ENCODE measurements at regions not wholly inside any gene's neighbourhood (a gene's known extent, or its start where the extent isn't known, plus 50 kb on each side); places are given as distances from the start of the nearest gene placed in this dataset.

DNA sequence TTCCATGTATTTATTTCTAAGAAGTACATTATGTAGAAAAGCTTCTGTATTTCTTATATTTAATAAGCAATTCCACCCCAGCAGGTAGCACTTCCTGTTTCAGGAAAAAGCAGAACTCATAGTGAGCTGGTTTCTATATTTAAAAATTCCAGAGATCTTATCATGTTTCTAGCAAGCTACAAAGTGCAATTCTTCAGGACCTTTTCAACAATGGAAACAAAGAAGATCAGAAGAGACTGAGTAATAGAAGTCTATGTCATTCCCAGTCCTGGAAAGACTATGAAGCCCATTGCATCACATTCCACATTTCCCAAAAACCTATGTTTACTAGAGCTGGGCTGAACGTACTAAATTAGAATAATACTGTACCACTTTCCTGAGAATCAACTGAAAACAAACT is 302.6 kb upstream of the NRSN1 start:
- intact Hi-C loops (cut with micrococcal nuclease; ENCODE audit: unreplicated experiment) = no loop called here
- no peaks in the 10 kb centered on the region for H3K36me3 ChIP-seq (ENCODE audit: low read depth)
- no peak overlapping the region for H3K4me2 ChIP-seq
- no peaks in the 10 kb centered on the region for H3F3A ChIP-seq (ENCODE audit: insufficient read depth, low read depth)
- ChIA-PET POLR2A (ENCODE audit: unreplicated experiment) (interaction anchor here (0.7 kb wide), 1 partner anchor 13 kb away, joined by 3 read pairs; no protein-coding TSS in a partner anchor), CTCF (no interaction called here)
- H3K9me3 ChIP-seq (ENCODE audit: insufficient read depth, low read depth) = no peaks in the 10 kb centered on the region
- no peak overlapping the region for H3K4me3 ChIP-seq
- no peaks in the 10 kb centered on the region for H4K20me1 ChIP-seq (ENCODE audit: insufficient read depth)
- no peak overlapping the region for H3K27ac ChIP-seq
- no peaks in the 10 kb centered on the region for H3K79me2 ChIP-seq (ENCODE audit: low read depth)
- H3K4me1 ChIP-seq (replicated peaks; ENCODE audit: insufficient read depth) = no peaks in the 10 kb centered on the region
- BruUV-seq (replicated peaks) = no TSS peak
- no peaks in the 10 kb centered on the region for H3K9me2 ChIP-seq (ENCODE audit: insufficient read depth)
- no peaks in the 10 kb centered on the region for H3K27me3 ChIP-seq (ENCODE audit: insufficient read depth, low read depth)
- no peak for TF ChIP-seq EZH2 (IDR thresholded peaks at IDR 0.05; ENCODE audit: low read depth)
- TF ChIP-seq, protein P1, sequence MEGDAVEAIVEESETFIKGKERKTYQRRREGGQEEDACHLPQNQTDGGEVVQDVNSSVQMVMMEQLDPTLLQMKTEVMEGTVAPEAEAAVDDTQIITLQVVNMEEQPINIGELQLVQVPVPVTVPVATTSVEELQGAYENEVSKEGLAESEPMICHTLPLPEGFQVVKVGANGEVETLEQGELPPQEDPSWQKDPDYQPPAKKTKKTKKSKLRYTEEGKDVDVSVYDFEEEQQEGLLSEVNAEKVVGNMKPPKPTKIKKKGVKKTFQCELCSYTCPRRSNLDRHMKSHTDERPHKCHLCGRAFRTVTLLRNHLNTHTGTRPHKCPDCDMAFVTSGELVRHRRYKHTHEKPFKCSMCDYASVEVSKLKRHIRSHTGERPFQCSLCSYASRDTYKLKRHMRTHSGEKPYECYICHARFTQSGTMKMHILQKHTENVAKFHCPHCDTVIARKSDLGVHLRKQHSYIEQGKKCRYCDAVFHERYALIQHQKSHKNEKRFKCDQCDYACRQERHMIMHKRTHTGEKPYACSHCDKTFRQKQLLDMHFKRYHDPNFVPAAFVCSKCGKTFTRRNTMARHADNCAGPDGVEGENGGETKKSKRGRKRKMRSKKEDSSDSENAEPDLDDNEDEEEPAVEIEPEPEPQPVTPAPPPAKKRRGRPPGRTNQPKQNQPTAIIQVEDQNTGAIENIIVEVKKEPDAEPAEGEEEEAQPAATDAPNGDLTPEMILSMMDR (conservative IDR thresholded peaks at IDR 0.05) = no peak
- no peak overlapping the region for H2AFZ ChIP-seq
- no peak for DNase-seq

DNA sequence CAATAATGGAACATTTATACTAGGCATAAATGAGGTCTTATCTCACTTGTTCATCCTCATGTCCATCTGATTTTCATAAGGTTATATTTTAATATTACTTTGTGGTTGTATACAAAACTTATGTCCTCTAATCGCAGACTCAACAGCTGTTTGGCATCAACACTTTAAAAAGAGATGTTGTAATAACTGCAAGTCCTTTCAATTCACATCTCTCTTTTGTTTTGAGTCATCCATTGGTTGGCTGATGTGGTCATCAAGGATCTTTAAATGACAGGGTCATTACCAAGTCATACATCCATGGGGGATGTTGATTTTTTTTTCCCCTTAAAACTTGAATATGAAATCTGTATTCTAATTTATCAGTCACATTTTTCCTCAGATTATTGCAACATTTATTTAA is 299.4 kb upstream of the NRSN1 start:
- BruUV-seq (replicated peaks) = no TSS peak
- Histone ChIP-seq H3K4me1 (replicated peaks; ENCODE audit: insufficient read depth) (no peaks in the 10 kb centered on the region), H3K27me3 (ENCODE audit: insufficient read depth, low read depth) (no peaks in the 10 kb centered on the region), H3F3A (ENCODE audit: insufficient read depth, low read depth) (no peaks in the 10 kb centered on the region), H2AFZ (no peak overlapping the region), H3K4me2 (no peak overlapping the region), H3K27ac (no peak overlapping the region), H3K79me2 (ENCODE audit: low read depth) (no peaks in the 10 kb centered on the region), H4K20me1 (ENCODE audit: insufficient read depth) (no peaks in the 10 kb centered on the region), H3K4me3 (no peak overlapping the region), H3K9me2 (ENCODE audit: insufficient read depth) (no peaks in the 10 kb centered on the region), H3K36me3 (ENCODE audit: low read depth) (no peaks in the 10 kb centered on the region), H3K9me3 (ENCODE audit: insufficient read depth, low read depth) (no peaks in the 10 kb centered on the region)
- intact Hi-C loops (cut with micrococcal nuclease; ENCODE audit: unreplicated experiment) = no loop called here
- TF ChIP-seq, protein P1 (conservative IDR thresholded peaks at IDR 0.05) = no peak
- TF ChIP-seq EZH2 (IDR thresholded peaks at IDR 0.05; ENCODE audit: low read depth) = no peak
- no peak for DNase-seq
- POLR2A ChIA-PET (ENCODE audit: unreplicated experiment) = no interaction called here
- CTCF ChIA-PET = no interaction called here

DNA sequence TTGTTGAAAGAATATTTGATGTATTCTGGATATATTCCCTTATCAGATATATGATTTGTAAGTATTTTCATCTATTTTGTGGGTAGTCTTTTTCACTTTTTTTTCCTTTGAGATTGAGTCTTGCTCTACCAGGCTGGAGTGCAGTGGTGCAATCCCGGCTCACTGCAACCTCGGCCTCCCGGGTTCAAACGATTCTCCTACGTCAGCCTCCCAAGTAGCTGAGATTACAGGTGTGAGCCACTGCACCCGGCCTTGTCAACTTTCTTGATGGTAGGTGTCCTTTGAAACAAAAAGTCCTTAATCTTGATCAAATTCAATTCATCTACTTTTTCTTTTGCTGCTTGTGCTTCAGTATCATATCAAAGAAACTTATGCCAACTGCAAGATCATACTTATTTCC is 297.2 kb upstream of the NRSN1 start:
- DNase-seq = no peak
- no peaks in the 10 kb centered on the region for H3F3A ChIP-seq (ENCODE audit: insufficient read depth, low read depth)
- POLR2A ChIA-PET (ENCODE audit: unreplicated experiment) = no interaction called here
- no TSS peak for BruUV-seq (replicated peaks)
- H2AFZ ChIP-seq = no peak overlapping the region
- H3K79me2 ChIP-seq (ENCODE audit: low read depth) = no peaks in the 10 kb centered on the region
- H3K9me2 ChIP-seq (ENCODE audit: insufficient read depth) = no peaks in the 10 kb centered on the region
- H3K27ac ChIP-seq = no peak overlapping the region
- CTCF ChIA-PET = no interaction called here
- TF ChIP-seq, protein P1 (conservative IDR thresholded peaks at IDR 0.05) = no peak
- TF ChIP-seq EZH2 (IDR thresholded peaks at IDR 0.05; ENCODE audit: low read depth) = no peak
- H3K4me1 ChIP-seq (replicated peaks; ENCODE audit: insufficient read depth) = no peaks in the 10 kb centered on the region
- H3K4me3 ChIP-seq = no peak overlapping the region
- H3K4me2 ChIP-seq = no peak overlapping the region
- H3K9me3 ChIP-seq (ENCODE audit: insufficient read depth, low read depth) = no peaks in the 10 kb centered on the region
- intact Hi-C loops (cut with micrococcal nuclease; ENCODE audit: unreplicated experiment) = no loop called here
- no peaks in the 10 kb centered on the region for H3K27me3 ChIP-seq (ENCODE audit: insufficient read depth, low read depth)
- H4K20me1 ChIP-seq (ENCODE audit: insufficient read depth) = no peaks in the 10 kb centered on the region
- H3K36me3 ChIP-seq (ENCODE audit: low read depth) = no peaks in the 10 kb centered on the region
